Ovary (tissue), 3 donors: ENCODE measurements at regions not wholly inside any gene's neighbourhood (a gene's known extent, or its start where the extent isn't known, plus 50 kb on each side); places are given as distances from the start of the nearest gene placed in this dataset.
A peak's percentile ranks its signal among the peaks of the same experiment; 100 is the strongest.

ENCODE experiments used
- EP300 ChIP-seq: sonication (generic); formaldehyde crosslinking; IDR thresholded peaks from one replicate; pipeline ENCODE4 v1.6.1; 2017; ENCODE audit warnings: antibody characterized with exemption
- POLR2A ChIP-seq: fragments of 450-650 bp; IDR thresholded peaks from one replicate; pipeline ENCODE4 v1.6.1; 2017; ENCODE audit warnings: antibody characterized with exemption, mild to moderate bottlenecking, moderate library complexity
- TF ChIP-seq, protein P1 (sequence below), 3 donors: fragments of 450-650 bp in 2 of 3; fragments of 200-600 bp in 1 of 3; IDR thresholded peaks; one replicate each; pipeline versions ENCODE4 v1.5.1 to v1.8.0; 2016 to 2022; ENCODE audit warnings: antibody characterized with exemption in 3 of 3, mild to moderate bottlenecking in 1 of 3
- donor health status: DM: no; HTN: no; CAD: no.

DNA sequence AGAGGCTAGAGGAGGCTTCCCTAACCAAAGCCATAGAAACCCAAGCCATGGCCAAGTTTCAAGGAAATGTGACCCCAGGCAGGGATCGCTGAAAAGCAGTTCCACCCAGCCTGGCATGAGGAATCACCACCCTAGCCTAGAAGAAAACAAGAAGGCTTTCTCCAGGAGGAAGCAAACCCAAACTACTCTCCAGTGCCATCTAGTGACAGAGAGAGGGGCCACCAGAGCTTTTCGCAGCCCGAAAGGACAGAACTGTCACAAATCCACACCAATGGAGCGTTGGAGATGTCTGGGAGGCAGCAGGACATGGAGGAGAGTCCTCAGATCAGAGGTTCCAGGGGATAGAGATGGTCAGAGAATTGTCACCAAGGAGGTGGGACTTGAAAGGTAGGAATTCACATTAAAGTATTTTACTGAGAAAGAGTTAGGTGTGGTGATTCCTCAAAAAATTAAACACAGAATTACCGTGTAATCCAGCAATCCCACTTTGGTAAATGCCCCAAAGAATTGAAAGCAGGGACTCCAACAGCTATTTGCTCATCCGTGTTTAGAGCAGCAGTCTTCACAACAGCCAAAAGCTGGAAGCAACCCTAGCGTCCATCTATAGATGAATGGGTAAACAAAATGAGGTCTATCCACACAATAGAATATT lies 67.3 kb upstream of the NUP50 start:
- TF ChIP-seq, protein P1, sequence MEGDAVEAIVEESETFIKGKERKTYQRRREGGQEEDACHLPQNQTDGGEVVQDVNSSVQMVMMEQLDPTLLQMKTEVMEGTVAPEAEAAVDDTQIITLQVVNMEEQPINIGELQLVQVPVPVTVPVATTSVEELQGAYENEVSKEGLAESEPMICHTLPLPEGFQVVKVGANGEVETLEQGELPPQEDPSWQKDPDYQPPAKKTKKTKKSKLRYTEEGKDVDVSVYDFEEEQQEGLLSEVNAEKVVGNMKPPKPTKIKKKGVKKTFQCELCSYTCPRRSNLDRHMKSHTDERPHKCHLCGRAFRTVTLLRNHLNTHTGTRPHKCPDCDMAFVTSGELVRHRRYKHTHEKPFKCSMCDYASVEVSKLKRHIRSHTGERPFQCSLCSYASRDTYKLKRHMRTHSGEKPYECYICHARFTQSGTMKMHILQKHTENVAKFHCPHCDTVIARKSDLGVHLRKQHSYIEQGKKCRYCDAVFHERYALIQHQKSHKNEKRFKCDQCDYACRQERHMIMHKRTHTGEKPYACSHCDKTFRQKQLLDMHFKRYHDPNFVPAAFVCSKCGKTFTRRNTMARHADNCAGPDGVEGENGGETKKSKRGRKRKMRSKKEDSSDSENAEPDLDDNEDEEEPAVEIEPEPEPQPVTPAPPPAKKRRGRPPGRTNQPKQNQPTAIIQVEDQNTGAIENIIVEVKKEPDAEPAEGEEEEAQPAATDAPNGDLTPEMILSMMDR (IDR thresholded peaks at IDR 0.05) = peak; percentile 20 to 54 (median 39)
- TF ChIP-seq POLR2A (no peak), EP300 (no peak)
